ENCODE measurements at regions not wholly inside any gene's neighbourhood (a gene's known extent, or its start where the extent isn't known, plus 50 kb on each side); places are given as distances from the start of the nearest gene placed in this dataset.
"Not testable (repeated sequence)": the region's sequence is repeated elsewhere in the genome, so short reads cannot be mapped to it uniquely, and the experiment has no call there.

DNA sequence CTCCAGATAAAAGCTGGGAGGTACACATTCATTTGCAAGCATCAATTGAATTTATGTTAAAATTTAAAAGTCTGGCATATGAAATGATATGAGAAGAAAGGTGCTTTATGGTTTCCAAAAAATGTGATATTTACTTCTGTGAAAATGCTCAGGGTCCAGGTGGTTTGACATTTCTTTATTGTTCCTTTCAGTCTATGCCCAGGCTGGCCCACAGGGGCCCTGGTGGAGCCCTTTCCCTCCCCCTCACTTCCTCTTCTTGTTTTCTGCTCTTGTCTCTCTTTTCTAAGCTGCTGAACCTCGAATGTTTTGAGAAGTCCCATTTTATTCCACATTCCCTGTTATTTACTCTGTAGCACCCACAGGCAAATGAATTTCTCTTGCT, 127.8 kb downstream of the HS3ST3B1 start:
- TF ChIP-seq POLR2A (IDR thresholded peaks at IDR 0.05) = no peak
- TF ChIP-seq, protein P1, sequence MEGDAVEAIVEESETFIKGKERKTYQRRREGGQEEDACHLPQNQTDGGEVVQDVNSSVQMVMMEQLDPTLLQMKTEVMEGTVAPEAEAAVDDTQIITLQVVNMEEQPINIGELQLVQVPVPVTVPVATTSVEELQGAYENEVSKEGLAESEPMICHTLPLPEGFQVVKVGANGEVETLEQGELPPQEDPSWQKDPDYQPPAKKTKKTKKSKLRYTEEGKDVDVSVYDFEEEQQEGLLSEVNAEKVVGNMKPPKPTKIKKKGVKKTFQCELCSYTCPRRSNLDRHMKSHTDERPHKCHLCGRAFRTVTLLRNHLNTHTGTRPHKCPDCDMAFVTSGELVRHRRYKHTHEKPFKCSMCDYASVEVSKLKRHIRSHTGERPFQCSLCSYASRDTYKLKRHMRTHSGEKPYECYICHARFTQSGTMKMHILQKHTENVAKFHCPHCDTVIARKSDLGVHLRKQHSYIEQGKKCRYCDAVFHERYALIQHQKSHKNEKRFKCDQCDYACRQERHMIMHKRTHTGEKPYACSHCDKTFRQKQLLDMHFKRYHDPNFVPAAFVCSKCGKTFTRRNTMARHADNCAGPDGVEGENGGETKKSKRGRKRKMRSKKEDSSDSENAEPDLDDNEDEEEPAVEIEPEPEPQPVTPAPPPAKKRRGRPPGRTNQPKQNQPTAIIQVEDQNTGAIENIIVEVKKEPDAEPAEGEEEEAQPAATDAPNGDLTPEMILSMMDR (IDR thresholded peaks at IDR 0.05 in 4 of 5, conservative IDR thresholded peaks at IDR 0.05 in 1 of 5) = no peak
- intact Hi-C loops (cut with DNase I; ENCODE audit: low total_unique reads) = no loop called here
- no peak for ATAC-seq
- no peak for DNase-seq
- no peaks in the 10 kb centered on the region for H3K36me3 ChIP-seq
- in situ Hi-C loops (cut with MboI; ENCODE audit: low sequenced_read_pairs in 4 of 4) = no loop called here
- H3K9me3 ChIP-seq = no peaks in the 10 kb centered on the region
- H3K27ac ChIP-seq = no peak overlapping the region
- no peak overlapping the region for H3K4me3 ChIP-seq
- no peaks in the 10 kb centered on the region for H3K4me1 ChIP-seq
- no peaks in the 10 kb centered on the region for H3K27me3 ChIP-seq

DNA sequence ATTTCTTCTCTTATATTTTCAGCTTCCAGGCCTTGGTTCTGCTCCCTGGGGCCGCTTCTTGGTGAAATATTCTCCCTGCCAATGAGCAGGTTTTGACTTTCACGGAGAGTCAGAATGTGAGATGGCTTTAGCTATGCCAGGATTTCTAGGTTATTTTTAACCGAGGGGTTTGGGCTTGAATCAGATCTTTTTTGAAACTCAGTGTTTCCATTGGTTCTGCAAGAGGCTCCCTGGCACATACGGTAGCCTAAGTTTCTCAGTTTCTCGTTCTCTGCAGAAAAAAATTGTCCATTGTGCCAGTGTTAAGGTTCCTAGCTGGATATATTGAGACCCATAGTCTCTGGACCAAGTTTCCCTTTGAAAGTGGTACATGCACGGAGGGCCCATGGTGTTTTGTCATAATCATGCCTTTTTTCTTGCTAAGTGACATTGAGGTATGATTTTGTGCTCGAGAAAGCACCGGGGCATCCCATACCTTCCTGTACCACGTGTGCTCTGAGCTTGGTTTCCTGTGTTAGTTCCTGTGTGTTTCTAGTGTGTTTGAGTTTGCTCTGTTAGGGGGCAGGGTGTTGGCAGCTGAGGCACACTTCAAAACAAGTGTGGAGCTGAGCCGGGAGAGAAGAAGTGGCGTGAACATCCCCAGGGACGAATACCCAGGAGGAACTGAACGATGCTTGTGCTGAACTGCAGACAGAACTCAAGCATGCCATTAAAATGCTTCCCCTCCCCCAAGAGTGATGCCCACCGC, 127.2 kb downstream of the HS3ST3B1 start:
- ATAC-seq = no peak
- TF ChIP-seq POLR2A (IDR thresholded peaks at IDR 0.05) = no peak
- TF ChIP-seq, protein P1 (IDR thresholded peaks at IDR 0.05 in 4 of 5, conservative IDR thresholded peaks at IDR 0.05 in 1 of 5) = no peak
- intact Hi-C loops (cut with DNase I; ENCODE audit: low total_unique reads) = no loop called here

DNA sequence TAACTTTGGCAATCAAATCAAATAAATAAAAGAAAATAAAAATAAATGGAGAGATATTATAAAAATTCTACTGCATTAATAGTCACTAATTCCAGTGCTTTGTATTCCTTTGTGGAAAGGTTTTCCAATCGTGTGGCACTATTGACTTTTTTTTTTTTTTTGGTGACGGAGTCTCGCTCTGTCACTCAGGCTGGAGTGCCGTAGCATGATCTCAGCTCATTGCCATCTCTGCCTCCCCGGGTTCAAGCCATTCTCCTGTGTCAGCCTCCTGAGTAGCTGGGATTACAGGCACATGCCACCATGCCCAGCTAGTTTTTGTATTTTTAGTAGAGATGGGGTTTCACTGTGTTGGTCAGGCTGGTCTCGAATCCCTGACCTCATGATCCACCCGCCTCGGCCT, 122.3 kb downstream of the HS3ST3B1 start:
- H3K36me3 ChIP-seq; H3K4me1 ChIP-seq; H3K9me3 ChIP-seq; H3K27me3 ChIP-seq; H3K4me3 ChIP-seq; H3K27ac ChIP-seq; ATAC-seq; DNase-seq; in situ Hi-C loops (cut with MboI; ENCODE audit: low sequenced_read_pairs in 4 of 4); intact Hi-C loops (cut with DNase I; ENCODE audit: low total_unique reads): not testable (repeated sequence)

More for the DNA sequence above, 127.2 kb downstream of the HS3ST3B1 start:
- H3K36me3 ChIP-seq = no peaks in the 10 kb centered on the region
- H3K4me1 ChIP-seq = no peaks in the 10 kb centered on the region
- no peak overlapping the region for H3K27ac ChIP-seq
- H3K9me3 ChIP-seq = no peaks in the 10 kb centered on the region
- in situ Hi-C loops (cut with MboI; ENCODE audit: low sequenced_read_pairs in 4 of 4) = no loop called here
- no peak for DNase-seq
- H3K4me3 ChIP-seq = no peak overlapping the region
- H3K27me3 ChIP-seq = no peaks in the 10 kb centered on the region

DNA sequence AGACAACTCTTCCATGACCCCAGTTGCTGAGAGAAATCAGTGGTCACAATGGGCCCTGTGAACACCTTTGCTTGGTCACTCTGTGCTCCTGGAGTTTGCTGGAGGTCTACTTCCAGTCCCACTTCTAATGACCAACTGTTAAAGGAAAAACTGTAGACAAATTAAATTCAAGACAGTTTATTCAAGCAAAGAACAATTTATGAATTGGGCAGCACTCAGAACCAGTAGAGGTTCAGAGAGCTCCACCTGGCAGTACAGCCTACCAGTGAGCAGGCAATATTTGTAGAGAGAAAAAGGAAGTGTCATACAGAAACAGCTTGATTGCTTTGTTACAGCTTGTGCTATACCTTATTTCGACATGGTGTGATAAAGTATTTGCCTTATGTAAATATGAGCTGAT, 116.5 kb downstream of the HS3ST3B1 start:
- no peak overlapping the region for H3K27ac ChIP-seq
- DNase-seq (no peak), ATAC-seq (no peak)
- no peaks in the 10 kb centered on the region for H3K27me3 ChIP-seq
- TF ChIP-seq, protein P1 (IDR thresholded peaks at IDR 0.05 in 4 of 5, conservative IDR thresholded peaks at IDR 0.05 in 1 of 5) = no peak
- TF ChIP-seq POLR2A (IDR thresholded peaks at IDR 0.05) = no peak
- in situ Hi-C loops (cut with MboI; ENCODE audit: low sequenced_read_pairs in 4 of 4) = no loop called here
- no peaks in the 10 kb centered on the region for H3K36me3 ChIP-seq
- no peaks in the 10 kb centered on the region for H3K9me3 ChIP-seq
- no peak overlapping the region for H3K4me3 ChIP-seq
- intact Hi-C loops (cut with DNase I; ENCODE audit: low total_unique reads) = no loop called here
- H3K4me1 ChIP-seq = no peaks in the 10 kb centered on the region

DNA sequence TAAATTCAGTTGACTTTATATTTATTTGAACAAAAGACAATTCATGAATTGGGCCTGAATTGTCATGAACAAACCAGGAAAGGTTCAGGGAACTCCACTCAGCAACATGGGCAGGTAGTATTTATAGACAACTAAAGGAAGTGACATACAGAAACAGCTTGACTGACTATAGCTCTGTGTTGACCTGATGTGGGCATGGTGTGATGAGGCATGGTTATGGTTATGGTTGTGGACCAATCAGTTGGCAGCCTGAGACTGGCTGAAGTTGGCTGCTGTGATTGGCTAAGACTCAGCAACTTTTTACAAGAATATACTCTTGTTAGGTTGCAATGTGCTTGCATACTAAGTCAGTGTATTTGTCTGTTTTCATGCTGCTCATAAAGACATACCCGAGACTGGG, 108.4 kb downstream of the HS3ST3B1 start:
- H3K4me3 ChIP-seq = no peak overlapping the region
- ATAC-seq = no peak
- no peaks in the 10 kb centered on the region for H3K27me3 ChIP-seq
- TF ChIP-seq, protein P1 (IDR thresholded peaks at IDR 0.05 in 4 of 5, conservative IDR thresholded peaks at IDR 0.05 in 1 of 5) = no peak
- no peak for TF ChIP-seq POLR2A (IDR thresholded peaks at IDR 0.05)
- H3K9me3 ChIP-seq = no peaks in the 10 kb centered on the region
- no peak overlapping the region for H3K27ac ChIP-seq
- H3K4me1 ChIP-seq = no peaks in the 10 kb centered on the region
- no peaks in the 10 kb centered on the region for H3K36me3 ChIP-seq
- intact Hi-C loops (cut with DNase I; ENCODE audit: low total_unique reads) (no loop called here), in situ Hi-C loops (cut with MboI; ENCODE audit: low sequenced_read_pairs in 4 of 4) (no loop called here)
- DNase-seq = no peak

Measured in gastrocnemius medialis (tissue), 4 donors.